Left lung (tissue), 4 donors: ENCODE measurements at regions not wholly inside any gene's neighbourhood (a gene's known extent, or its start where the extent isn't known, plus 50 kb on each side); places are given as distances from the start of the nearest gene placed in this dataset.
"Not testable (repeated sequence)": the region's sequence is repeated elsewhere in the genome, so short reads cannot be mapped to it uniquely, and the experiment has no call there.

Experiments
- ATAC-seq: fragments of 200-7000 bp; cut with Tn5 transposase; one replicate; pipeline ENCODE4 v1.9.1; 2020; ENCODE audit warnings: moderate library complexity
- DNase-seq, 4 donors: peaks; one replicate each; pipeline ENCODE4 v3.0.0-alpha.2; 2013 to 2020
- H3K27ac ChIP-seq, 2 donors: fragments of 200-600 bp; sonication (generic) in 1 of 2; one replicate each; pipeline versions ENCODE4 v1.5.0 to v1.8.0; 2020 to 2021
- H3K27me3 ChIP-seq, 2 donors: fragments of 200-600 bp; sonication (generic) in 1 of 2; one replicate each; pipeline versions ENCODE4 v1.5.0 to v1.8.0; 2020 to 2021
- H3K36me3 ChIP-seq, 2 donors: fragments of 200-600 bp; sonication (generic) in 1 of 2; one replicate each; pipeline versions ENCODE4 v1.5.0 to v1.8.0; 2020 to 2021
- H3K4me1 ChIP-seq, 2 donors: fragments of 200-600 bp; one replicate each; pipeline ENCODE4 v1.8.0; 2021
- H3K4me3 ChIP-seq, 2 donors: fragments of 200-600 bp; sonication (generic) in 1 of 2; one replicate each; pipeline versions ENCODE4 v1.5.0 to v1.8.0; 2020 to 2021; ENCODE audit warnings: mild to moderate bottlenecking in 1 of 2
- H3K9me3 ChIP-seq, 2 donors: fragments of 200-600 bp; sonication (generic) in 1 of 2; one replicate each; pipeline versions ENCODE4 v1.5.0 to v1.8.0; 2020 to 2021
- CTCF ChIP-seq, 2 donors: fragments of 200-600 bp; sonication (generic) in 1 of 2; IDR thresholded peaks; one replicate each; pipeline versions ENCODE4 v1.5.0 to v1.8.0; 2021; ENCODE audit warnings: antibody characterized with exemption in 2 of 2
- intact Hi-C, 2 donors: fragments of 100-400 bp; cut with DNase I; formaldehyde crosslinking; loops; one replicate each; pipeline versions ENCODE4 v1.11.2 to v1.14.2; 2022
- donor health status: DM: no; HTN: yes; CAD: no.
- donor health status: DM: no; HTN: no; CAD: no.

GRCh38 chr2:184141866-184142265 lies 456.5 kb upstream of the ZNF804A start:
- no peak for TF ChIP-seq CTCF (IDR thresholded peaks at IDR 0.05)
- Histone ChIP-seq H3K27me3 (no peaks in the 10 kb centered on the region), H3K4me1 (no peaks in the 10 kb centered on the region), H3K4me3 (no peak overlapping the region), H3K9me3 (peaks cover 0 to 15% of the 10 kb centered on the region in 2 donors), H3K36me3 (no peaks in the 10 kb centered on the region), H3K27ac (no peak overlapping the region)
- intact Hi-C loops: no loop called here
- peak in 2 of 4 donors; percentile 4 to 7 for DNase-seq
- ATAC-seq: no peak

DNA sequence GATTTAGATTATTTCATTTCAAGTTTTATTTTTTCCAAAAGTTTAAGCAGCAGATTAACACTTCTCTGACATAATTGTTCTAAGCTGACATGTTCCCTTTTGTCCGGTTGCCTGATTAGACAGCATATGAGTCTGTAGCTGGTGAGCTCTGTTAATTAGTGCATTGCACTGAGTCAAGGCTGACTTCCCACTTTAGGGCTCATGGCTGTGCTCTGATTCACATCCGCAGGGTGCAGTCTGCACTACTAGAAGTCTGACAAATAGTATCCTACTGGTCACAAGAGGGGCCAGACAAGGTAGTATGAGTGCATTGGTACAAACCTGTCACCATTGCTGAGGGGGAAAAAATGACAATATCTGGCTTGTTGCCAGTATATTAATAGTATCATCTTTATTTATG lies 443.9 kb upstream of the ZNF804A start:
- Histone ChIP-seq H3K36me3 (no peaks in the 10 kb centered on the region), H3K4me3 (no peak overlapping the region), H3K27ac (no peak overlapping the region), H3K9me3 (peaks cover 0 to 19% of the 10 kb centered on the region in 2 donors), H3K27me3 (no peaks in the 10 kb centered on the region), H3K4me1 (no peaks in the 10 kb centered on the region)
- ATAC-seq (no peak), DNase-seq (no peak)
- intact Hi-C loops: no loop called here
- no peak for TF ChIP-seq CTCF (IDR thresholded peaks at IDR 0.05)

DNA sequence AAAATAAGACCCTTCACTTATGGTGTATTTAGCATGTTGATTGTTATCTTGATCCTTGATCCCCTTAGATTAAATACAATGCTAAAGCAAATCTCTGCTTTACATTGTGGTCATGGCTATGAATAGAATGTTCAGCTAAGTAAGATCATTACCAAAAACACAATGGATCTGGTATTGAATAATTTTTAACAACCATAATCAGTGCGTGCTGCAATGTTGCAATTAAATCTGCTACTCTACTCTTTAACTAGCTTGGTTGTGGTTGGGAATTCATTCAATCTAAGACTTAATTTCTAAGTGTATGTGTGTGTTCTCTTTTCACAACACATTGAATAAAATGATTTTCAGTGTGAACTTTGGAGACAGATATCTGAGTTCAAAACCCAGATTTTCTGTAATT lies 442.5 kb upstream of the ZNF804A start:
- H3K27ac ChIP-seq: no peak overlapping the region
- no peak for DNase-seq
- H3K27me3 ChIP-seq: no peaks in the 10 kb centered on the region
- no peaks in the 10 kb centered on the region for H3K4me1 ChIP-seq
- no peaks in the 10 kb centered on the region for H3K36me3 ChIP-seq
- no peak for TF ChIP-seq CTCF (IDR thresholded peaks at IDR 0.05)
- peaks cover 0 to 6% of the 10 kb centered on the region in 2 donors for H3K9me3 ChIP-seq
- intact Hi-C loops: no loop called here
- ATAC-seq: no peak
- no peak overlapping the region for H3K4me3 ChIP-seq

DNA sequence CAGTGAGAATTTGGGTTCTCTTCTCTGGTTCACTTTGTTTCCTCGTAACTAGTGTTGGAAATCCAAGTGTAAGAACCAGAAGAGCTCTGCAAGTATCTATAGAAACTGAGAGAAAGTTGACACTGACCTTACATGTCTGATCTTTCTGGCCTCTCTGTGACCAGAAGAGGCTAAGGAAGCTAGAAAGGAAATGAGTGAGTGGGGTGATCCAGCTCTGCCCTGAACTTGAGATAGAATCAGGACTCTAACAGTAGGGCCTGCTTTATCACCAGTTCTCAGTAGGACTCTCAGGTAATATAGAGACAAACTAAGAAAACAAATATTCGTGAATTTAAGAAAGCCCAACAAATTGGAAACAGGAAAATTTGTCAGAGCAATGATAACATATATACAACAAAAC lies 441.2 kb upstream of the ZNF804A start:
- Histone ChIP-seq H3K9me3 (no peaks in the 10 kb centered on the region), H3K36me3 (no peaks in the 10 kb centered on the region), H3K4me1 (no peaks in the 10 kb centered on the region), H3K27me3 (no peaks in the 10 kb centered on the region), H3K27ac (no peak overlapping the region), H3K4me3 (no peak overlapping the region)
- ATAC-seq (no peak), DNase-seq (no peak)
- intact Hi-C loops: no loop called here
- TF ChIP-seq CTCF (IDR thresholded peaks at IDR 0.05): no peak

GRCh38 chr2:184162426-184162825 lies 435.9 kb upstream of the ZNF804A start:
- H3K9me3 ChIP-seq: no peaks in the 10 kb centered on the region
- TF ChIP-seq CTCF (IDR thresholded peaks at IDR 0.05): no peak
- DNase-seq: no peak

GRCh38 chr2:184168823-184169222 lies 429.5 kb upstream of the ZNF804A start:
- DNase-seq, H3K4me3 ChIP-seq, ATAC-seq, H3K27me3 ChIP-seq, H3K36me3 ChIP-seq, H3K27ac ChIP-seq, H3K4me1 ChIP-seq, intact Hi-C loops: not testable (repeated sequence)
- H3K9me3 ChIP-seq: peaks cover 0 to 11% of the 10 kb centered on the region in 2 donors

More at GRCh38 chr2:184162426-184162825, 435.9 kb upstream of the ZNF804A start:
- Histone ChIP-seq H3K4me3 (no peak overlapping the region), H3K4me1 (no peaks in the 10 kb centered on the region), H3K27me3 (no peaks in the 10 kb centered on the region), H3K27ac (no peak overlapping the region), H3K36me3 (no peaks in the 10 kb centered on the region)
- ATAC-seq: no peak
- intact Hi-C loops: no loop called here
